NCI-H128 (cell line): ENCODE measurements at regions not wholly inside any gene's neighbourhood (a gene's known extent, or its start where the extent isn't known, plus 50 kb on each side); places are given as distances from the start of the nearest gene placed in this dataset.

ENCODE experiments used
- DNase-seq: peaks from one replicate; lab custom pipeline; 2025; ENCODE audit not compliant: unreplicated experiment; lab: John Stamatoyannopoulos, UW

- no peak for DNase-seq
These were observed 136.0 kb upstream of the GLI2 start for GRCh38 chr2:120599656-120600055.

GRCh38 chr2:120600335-120600734 is 135.3 kb upstream of the GLI2 start:
- DNase-seq = no peak

- DNase-seq = no peak
These were observed 134.9 kb upstream of the GLI2 start for GRCh38 chr2:120600786-120601185.

GRCh38 chr2:120601566-120601965 is 134.1 kb upstream of the GLI2 start:
- DNase-seq = no peak

GRCh38 chr2:120602251-120602650 is 133.4 kb upstream of the GLI2 start:
- DNase-seq = no peak

- no peak for DNase-seq
These were observed 130.9 kb upstream of the GLI2 start for GRCh38 chr2:120604767-120605166.

GRCh38 chr2:120605231-120605935 is 130.3 kb upstream of the GLI2 start:
- no peak for DNase-seq

- no peak for DNase-seq
These were observed 129.4 kb upstream of the GLI2 start for GRCh38 chr2:120606280-120606679.

GRCh38 chr2:120606931-120607330 is 128.7 kb upstream of the GLI2 start:
- no peak for DNase-seq

GRCh38 chr2:120607506-120607905 is 128.2 kb upstream of the GLI2 start:
- no peak for DNase-seq

- no peak for DNase-seq
These were observed 127.7 kb upstream of the GLI2 start for GRCh38 chr2:120607996-120608395.

GRCh38 chr2:120609826-120610395 is 125.8 kb upstream of the GLI2 start:
- no peak for DNase-seq

- no peak for DNase-seq
These were observed 124.7 kb upstream of the GLI2 start for GRCh38 chr2:120611016-120611415.

- DNase-seq = no peak
These were observed 123.7 kb upstream of the GLI2 start for GRCh38 chr2:120611961-120612360.

GRCh38 chr2:120612471-120612870 is 123.2 kb upstream of the GLI2 start:
- DNase-seq = no peak

- DNase-seq = no peak
These were observed 122.7 kb upstream of the GLI2 start for GRCh38 chr2:120612931-120613330.

GRCh38 chr2:120613742-120614571 is 121.7 kb upstream of the GLI2 start:
- DNase-seq = no peak

- no peak for DNase-seq
These were observed 120.8 kb upstream of the GLI2 start for GRCh38 chr2:120614901-120615300.

GRCh38 chr2:120616261-120616660 is 119.4 kb upstream of the GLI2 start:
- DNase-seq = no peak

- no peak for DNase-seq
These were observed 118.6 kb upstream of the GLI2 start for GRCh38 chr2:120617055-120617454.

- no peak for DNase-seq
These were observed 116.8 kb upstream of the GLI2 start for GRCh38 chr2:120618830-120619229.

- no peak for DNase-seq
These were observed 116.1 kb upstream of the GLI2 start for GRCh38 chr2:120619579-120619978.
